Breast epithelium (tissue), 4 donors: ENCODE measurements at regions not wholly inside any gene's neighbourhood (a gene's known extent, or its start where the extent isn't known, plus 50 kb on each side); places are given as distances from the start of the nearest gene placed in this dataset.
"Not testable (repeated sequence)": the region's sequence is repeated elsewhere in the genome, so short reads cannot be mapped to it uniquely, and the experiment has no call there.

Experiments
- DNase-seq, 2 donors: peaks; one replicate each; pipeline ENCODE4 v3.0.0-alpha.2; 2019; ENCODE audit warnings: low spot score in 2 of 2
- H3K27ac ChIP-seq, 2 donors: fragments of 200-600 bp; sonication (generic) in 1 of 2; one replicate each; pipeline ENCODE4 v1.5.1; 2016 to 2019; ENCODE audit warnings: mild to moderate bottlenecking in 1 of 2
- H3K27me3 ChIP-seq, 2 donors: fragments of 200-600 bp; sonication (generic) in 1 of 2; one replicate each; pipeline versions ENCODE4 v1.5.1 to v1.6.0; 2017 to 2019; ENCODE audit warnings: control low read depth in 1 of 2, mild to moderate bottlenecking in 1 of 2
- H3K36me3 ChIP-seq: fragments of 200-600 bp; one replicate; pipeline ENCODE4 v1.5.1; 2019
- H3K4me1 ChIP-seq, 2 donors: fragments of 200-600 bp; sonication (generic); one replicate each; pipeline ENCODE4 v1.5.1; 2016 to 2019; ENCODE audit warnings: control low read depth in 1 of 2
- H3K4me3 ChIP-seq, 3 donors: fragments of 200-600 bp; sonication (generic); 1 replicate in 2 of 3; 2 replicates in 1 of 3; pipeline ENCODE4 v1.5.1; 2016 to 2019; ENCODE audit warnings: mild to moderate bottlenecking in 3 of 3, moderate library complexity in 2 of 3
- H3K9me3 ChIP-seq, 2 donors: fragments of 200-600 bp; sonication (generic) in 1 of 2; one replicate each; pipeline ENCODE4 v1.5.1; 2016 to 2019; ENCODE audit warnings: control low read depth in 1 of 2
- POLR2A ChIP-seq: fragments of 450-650 bp; IDR thresholded peaks from one replicate; pipeline ENCODE4 v1.6.1; 2016; ENCODE audit warnings: antibody characterized with exemption, mild to moderate bottlenecking, moderate library complexity
- POLR2AphosphoS5 ChIP-seq, 3 donors: sonication (generic); formaldehyde crosslinking; IDR thresholded peaks; one replicate each; pipeline ENCODE4 v1.6.1; 2017; ENCODE audit warnings: antibody characterized with exemption in 3 of 3
- intact Hi-C: fragments of 100-400 bp; cut with DNase I; formaldehyde crosslinking; loops from one replicate; pipeline ENCODE4 v1.15.1; 2023; ENCODE audit warnings: low total_unique reads
- TF ChIP-seq, protein P1 (sequence below), 3 donors: fragments of 450-650 bp; IDR thresholded peaks; one replicate each; pipeline ENCODE4 v1.5.1; 2016 to 2017; ENCODE audit warnings: antibody characterized with exemption in 3 of 3, mild to moderate bottlenecking in 3 of 3, moderate library complexity in 3 of 3

DNA sequence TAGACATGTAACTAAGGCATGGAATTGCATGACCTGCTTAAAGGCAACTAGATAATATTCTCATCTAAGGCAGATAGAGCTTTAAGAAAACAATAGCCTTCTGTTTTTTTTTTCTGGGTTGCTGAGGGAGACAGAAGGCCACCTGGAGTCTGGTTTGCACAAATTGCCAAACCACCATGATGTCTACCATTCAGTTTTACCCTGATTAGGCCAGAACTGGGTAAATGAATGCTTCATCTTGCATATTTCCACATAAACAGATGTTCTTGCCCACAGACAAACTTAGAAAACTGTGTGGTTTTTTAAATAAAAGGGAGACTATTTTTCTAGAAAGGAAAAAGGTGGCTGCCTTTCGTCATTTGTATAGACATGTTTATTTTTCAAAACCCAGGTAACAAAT lies 278.7 kb upstream of the PRICKLE1 start:
- Histone ChIP-seq H3K36me3 (no peaks in the 10 kb centered on the region), H3K27ac (no peak overlapping the region), H3K9me3 (no peaks in the 10 kb centered on the region), H3K27me3 (no peaks in the 10 kb centered on the region), H3K4me3 (no peak overlapping the region), H3K4me1 (no peaks in the 10 kb centered on the region)
- TF ChIP-seq, protein P1, sequence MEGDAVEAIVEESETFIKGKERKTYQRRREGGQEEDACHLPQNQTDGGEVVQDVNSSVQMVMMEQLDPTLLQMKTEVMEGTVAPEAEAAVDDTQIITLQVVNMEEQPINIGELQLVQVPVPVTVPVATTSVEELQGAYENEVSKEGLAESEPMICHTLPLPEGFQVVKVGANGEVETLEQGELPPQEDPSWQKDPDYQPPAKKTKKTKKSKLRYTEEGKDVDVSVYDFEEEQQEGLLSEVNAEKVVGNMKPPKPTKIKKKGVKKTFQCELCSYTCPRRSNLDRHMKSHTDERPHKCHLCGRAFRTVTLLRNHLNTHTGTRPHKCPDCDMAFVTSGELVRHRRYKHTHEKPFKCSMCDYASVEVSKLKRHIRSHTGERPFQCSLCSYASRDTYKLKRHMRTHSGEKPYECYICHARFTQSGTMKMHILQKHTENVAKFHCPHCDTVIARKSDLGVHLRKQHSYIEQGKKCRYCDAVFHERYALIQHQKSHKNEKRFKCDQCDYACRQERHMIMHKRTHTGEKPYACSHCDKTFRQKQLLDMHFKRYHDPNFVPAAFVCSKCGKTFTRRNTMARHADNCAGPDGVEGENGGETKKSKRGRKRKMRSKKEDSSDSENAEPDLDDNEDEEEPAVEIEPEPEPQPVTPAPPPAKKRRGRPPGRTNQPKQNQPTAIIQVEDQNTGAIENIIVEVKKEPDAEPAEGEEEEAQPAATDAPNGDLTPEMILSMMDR (IDR thresholded peaks at IDR 0.05): no peak
- TF ChIP-seq POLR2A (no peak), POLR2AphosphoS5 (IDR thresholded peaks at IDR 0.05) (no peak)
- DNase-seq: no peak
- intact Hi-C loops: no loop called here

DNA sequence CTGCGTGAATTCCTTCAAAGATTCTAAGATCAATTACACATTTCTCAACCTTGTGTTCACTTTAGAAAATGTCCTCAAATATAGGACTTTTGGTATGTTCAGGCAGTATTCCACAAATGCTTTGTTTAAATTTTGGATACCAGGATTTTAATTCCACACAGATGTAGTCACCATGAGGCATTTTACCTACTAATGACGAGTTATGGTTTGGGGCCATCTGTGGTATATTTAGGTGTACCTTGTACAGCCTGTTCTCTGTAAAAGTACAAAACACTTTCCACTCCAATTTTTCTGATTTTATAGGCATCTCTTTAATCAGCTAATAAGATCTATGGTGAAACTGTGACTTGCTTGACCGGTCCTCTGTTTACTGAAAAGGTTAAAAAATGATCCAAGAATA lies 275.7 kb upstream of the PRICKLE1 start:
- H3K27me3 ChIP-seq: no peaks in the 10 kb centered on the region
- intact Hi-C loops: no loop called here
- no peak for TF ChIP-seq POLR2A
- TF ChIP-seq, protein P1 (IDR thresholded peaks at IDR 0.05): no peak
- no peak for TF ChIP-seq POLR2AphosphoS5 (IDR thresholded peaks at IDR 0.05)
- H3K36me3 ChIP-seq: no peaks in the 10 kb centered on the region
- no peaks in the 10 kb centered on the region for H3K4me1 ChIP-seq
- DNase-seq: no peak
- no peaks in the 10 kb centered on the region for H3K9me3 ChIP-seq
- no peak overlapping the region for H3K27ac ChIP-seq
- H3K4me3 ChIP-seq: no peak overlapping the region

DNA sequence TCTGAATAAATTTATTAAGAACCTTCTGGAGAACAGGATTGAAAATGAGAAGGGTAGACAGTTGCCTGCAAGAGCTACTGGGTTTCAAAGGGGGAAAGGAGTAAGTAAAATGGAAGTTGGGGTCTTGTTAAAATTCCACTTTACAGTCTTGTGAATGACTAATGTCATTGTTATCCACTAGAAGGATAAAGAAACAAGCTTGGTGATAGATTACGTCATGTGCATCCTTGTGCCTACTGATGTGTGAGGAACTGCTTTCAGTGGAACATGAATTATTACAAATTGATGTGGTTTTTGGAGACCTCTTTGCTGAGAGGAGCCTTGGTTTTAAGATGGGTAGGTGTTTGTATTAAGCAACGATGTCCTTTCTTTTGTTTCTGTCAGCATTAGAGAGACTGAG lies 272.5 kb upstream of the PRICKLE1 start:
- intact Hi-C loops: no loop called here
- Histone ChIP-seq H3K36me3 (no peaks in the 10 kb centered on the region), H3K4me3 (no peak overlapping the region), H3K4me1 (no peaks in the 10 kb centered on the region), H3K27me3 (no peaks in the 10 kb centered on the region), H3K27ac (no peak overlapping the region), H3K9me3 (no peaks in the 10 kb centered on the region)
- TF ChIP-seq POLR2A: no peak
- no peak for TF ChIP-seq POLR2AphosphoS5 (IDR thresholded peaks at IDR 0.05)
- TF ChIP-seq, protein P1 (IDR thresholded peaks at IDR 0.05): no peak
- DNase-seq: no peak

DNA sequence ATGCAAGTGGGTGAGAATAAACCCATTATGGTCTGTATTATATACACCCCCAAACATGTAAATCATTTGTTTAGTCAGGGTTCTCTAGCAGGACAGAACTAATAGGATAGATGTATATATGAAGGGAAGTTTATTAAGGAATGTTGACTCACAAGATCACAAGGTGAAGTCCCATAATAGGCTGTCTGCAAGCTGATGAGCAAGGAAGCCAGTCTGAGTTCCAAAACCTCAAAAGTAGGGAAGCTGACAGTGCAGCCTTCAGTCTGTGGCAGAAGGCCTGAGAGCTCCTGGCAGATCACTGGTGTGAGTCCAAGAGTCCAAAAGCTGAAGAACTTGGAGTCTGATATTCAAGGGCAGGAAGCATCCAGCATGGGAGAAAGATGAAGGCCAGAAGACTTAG lies 270.8 kb upstream of the PRICKLE1 start:
- H3K4me1 ChIP-seq, H3K9me3 ChIP-seq, intact Hi-C loops, H3K36me3 ChIP-seq, H3K4me3 ChIP-seq, DNase-seq, H3K27me3 ChIP-seq, H3K27ac ChIP-seq: not testable (repeated sequence)

DNA sequence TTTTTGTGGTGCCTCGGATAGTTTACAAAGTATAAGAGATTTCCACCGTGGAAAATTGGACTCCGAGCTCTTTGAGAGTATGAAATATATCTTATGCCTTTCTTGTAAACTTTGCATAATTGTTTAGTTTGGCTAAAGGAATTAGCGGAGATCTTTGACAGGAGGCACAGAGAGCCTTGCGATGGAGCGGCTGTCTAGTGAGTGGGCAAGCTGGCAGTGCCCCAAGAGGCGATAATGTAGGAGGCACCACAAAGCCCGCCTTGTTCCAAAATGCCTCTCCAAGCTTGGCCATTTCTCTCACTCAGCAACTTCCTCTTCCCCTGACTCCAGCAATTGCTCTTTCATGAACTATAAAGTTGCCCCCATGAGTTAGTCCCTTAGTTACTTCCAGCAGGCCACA lies 270.1 kb upstream of the PRICKLE1 start:
- no peaks in the 10 kb centered on the region for H3K9me3 ChIP-seq
- H3K4me1 ChIP-seq: no peaks in the 10 kb centered on the region
- DNase-seq: no peak
- intact Hi-C loops: no loop called here
- H3K27me3 ChIP-seq: no peaks in the 10 kb centered on the region
- no peaks in the 10 kb centered on the region for H3K36me3 ChIP-seq
- no peak for TF ChIP-seq POLR2AphosphoS5 (IDR thresholded peaks at IDR 0.05)
- TF ChIP-seq, protein P1 (IDR thresholded peaks at IDR 0.05): no peak
- no peak for TF ChIP-seq POLR2A
- H3K27ac ChIP-seq: no peak overlapping the region
- no peak overlapping the region for H3K4me3 ChIP-seq

DNA sequence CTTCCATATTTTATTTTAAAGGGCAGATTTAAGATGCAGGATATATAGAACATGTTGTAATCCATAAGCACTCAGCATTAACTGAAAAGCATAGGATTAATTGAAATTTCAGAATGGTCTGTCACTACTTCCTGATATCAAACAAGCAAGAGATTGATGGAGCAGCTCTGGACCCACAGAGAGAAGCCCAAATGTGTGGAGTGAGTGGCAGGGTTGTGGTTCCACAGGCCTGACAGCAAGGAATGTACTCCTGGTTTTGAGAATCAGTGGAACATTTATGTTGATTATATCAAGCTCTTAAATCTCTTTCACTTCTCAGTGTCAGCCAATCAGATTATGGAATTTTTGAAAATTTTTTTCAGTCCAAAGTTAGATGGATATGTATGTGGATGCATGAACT lies 267.6 kb upstream of the PRICKLE1 start:
- H3K9me3 ChIP-seq: no peaks in the 10 kb centered on the region
- intact Hi-C loops: no loop called here
- TF ChIP-seq POLR2AphosphoS5 (IDR thresholded peaks at IDR 0.05): no peak
- no peak for TF ChIP-seq POLR2A
- TF ChIP-seq, protein P1 (IDR thresholded peaks at IDR 0.05): no peak
- H3K36me3 ChIP-seq: no peaks in the 10 kb centered on the region
- H3K27me3 ChIP-seq: no peaks in the 10 kb centered on the region
- DNase-seq: no peak
- H3K27ac ChIP-seq: no peak overlapping the region
- H3K4me1 ChIP-seq: no peaks in the 10 kb centered on the region
- no peak overlapping the region for H3K4me3 ChIP-seq
